GM23338 (cell line): ENCODE measurements at regions not wholly inside any gene's neighbourhood (a gene's known extent, or its start where the extent isn't known, plus 50 kb on each side); places are given as distances from the start of the nearest gene placed in this dataset.

Experiments
- ATAC-seq: fragments of 200-7000 bp; cut with Tn5 transposase; 3 replicates; pipeline ENCODE4 v1.9.1; 2020
- DNase-seq: peaks from one replicate; pipeline ENCODE4 v3.0.0-alpha.2; 2015; ENCODE audit warnings: low spot score
- H2AFZ ChIP-seq: fragments of 200-600 bp; sonication (generic); 2 replicates; pipeline ENCODE4 v1.8.0; 2016; ENCODE audit warnings: antibody characterized with exemption, mild to moderate bottlenecking, moderate library complexity
- H3F3A ChIP-seq: fragments of 200-600 bp; sonication (generic); replicated peaks from 2 replicates; pipeline ENCODE4 v1.8.0; 2017; ENCODE audit warnings: antibody characterized with exemption, mixed run types, low read depth
- H3K27ac ChIP-seq: fragments of 200-600 bp; sonication (generic); 2 replicates; pipeline ENCODE4 v1.6.1; 2016; ENCODE audit warnings: low read depth
- H3K27me3 ChIP-seq: fragments of 200-600 bp; sonication (generic); 2 replicates; pipeline ENCODE4 v1.8.0; 2016; ENCODE audit warnings: mild to moderate bottlenecking, mixed run types, moderate library complexity; ENCODE audit not compliant: insufficient read depth
- H3K36me3 ChIP-seq: fragments of 200-600 bp; sonication (generic); 2 replicates; pipeline ENCODE4 v1.8.0; 2016; ENCODE audit warnings: mild to moderate bottlenecking; ENCODE audit not compliant: insufficient read depth
- H3K4me1 ChIP-seq: fragments of 200-600 bp; sonication (generic); 2 replicates; pipeline ENCODE4 v1.8.0; 2016; ENCODE audit warnings: mild to moderate bottlenecking, moderate library complexity; ENCODE audit not compliant: insufficient read depth
- H3K4me2 ChIP-seq: fragments of 200-600 bp; sonication (generic); 2 replicates; pipeline ENCODE4 v1.7.1; 2017; ENCODE audit warnings: mixed run types
- H3K4me3 ChIP-seq: fragments of 200-600 bp; sonication (generic); 2 replicates; pipeline ENCODE4 v1.6.1; 2016; ENCODE audit warnings: mixed run types
- H3K79me2 ChIP-seq: fragments of 200-600 bp; sonication (generic); replicated peaks from 2 replicates; pipeline ENCODE4 v1.8.0; 2017; ENCODE audit warnings: mild to moderate bottlenecking; ENCODE audit not compliant: insufficient read depth
- H3K9me2 ChIP-seq: fragments of 200-600 bp; sonication (generic); 2 replicates; pipeline ENCODE4 v1.8.0; 2017; ENCODE audit not compliant: insufficient read depth
- H4K20me1 ChIP-seq: fragments of 200-600 bp; sonication (generic); replicated peaks from 2 replicates; pipeline ENCODE4 v1.8.0; 2017; ENCODE audit warnings: mild to moderate bottlenecking; ENCODE audit not compliant: insufficient read depth
- H3K27ac Mint-ChIP-seq: 2 replicates; pipeline ENCODE4 v1.8.0; 2020; ENCODE audit warnings: inconsistent platforms, mild to moderate bottlenecking, moderate library complexity, mixed read lengths
- H3K27me3 Mint-ChIP-seq: 3 replicates; pipeline ENCODE4 v1.8.0; 2022; ENCODE audit warnings: low read depth, mild to moderate bottlenecking, moderate library complexity, mixed read lengths, inconsistent platforms; ENCODE audit not compliant: insufficient read depth, poor library complexity
- H3K36me3 Mint-ChIP-seq: 3 replicates; pipeline ENCODE4 v1.8.0; 2021; ENCODE audit warnings: low read depth, mild to moderate bottlenecking, inconsistent platforms, moderate library complexity, mixed read lengths
- H3K4me1 Mint-ChIP-seq: 3 replicates; pipeline ENCODE4 v1.8.0; 2020; ENCODE audit warnings: mild to moderate bottlenecking, inconsistent platforms, mixed read lengths
- H3K4me3 Mint-ChIP-seq: 3 replicates; pipeline ENCODE4 v1.8.0; 2021; ENCODE audit warnings: moderate library complexity, mild to moderate bottlenecking, inconsistent platforms, mixed read lengths
- H3K9me3 Mint-ChIP-seq: 3 replicates; pipeline ENCODE4 v1.8.0; 2020; ENCODE audit warnings: moderate library complexity, mild to moderate bottlenecking, inconsistent platforms, mixed read lengths
- CREB1 ChIP-seq: fragments of 250-450 bp; sonication (Bioruptor Pico); IDR thresholded peaks from 2 replicates; pipeline ENCODE4 v1.5.0; 2020; ENCODE audit warnings: low read depth, mild to moderate bottlenecking, moderate library complexity
- EZH2 ChIP-seq: fragments of 200-600 bp; sonication (generic); IDR thresholded peaks from one replicate; pipeline ENCODE4 v1.8.0; 2017; ENCODE audit warnings: antibody characterized with exemption, mild to moderate bottlenecking, low read depth; ENCODE audit not compliant: unreplicated experiment
- EZH2phosphoT487 ChIP-seq: fragments of 200-600 bp; sonication (generic); IDR thresholded peaks from one replicate; pipeline ENCODE4 v1.8.1; 2018; ENCODE audit warnings: antibody characterized with exemption; ENCODE audit not compliant: unreplicated experiment
- JUNB ChIP-seq: IDR thresholded peaks from one replicate; pipeline ENCODE4 v1.6.1; 2016; ENCODE audit warnings: antibody characterized with exemption; ENCODE audit not compliant: unreplicated experiment
- NANOG ChIP-seq: IDR thresholded peaks from 2 replicates; pipeline ENCODE4 v1.6.1; 2016; ENCODE audit warnings: antibody characterized with exemption, borderline replicate concordance
- POLR2AphosphoS5 ChIP-seq: IDR thresholded peaks from 2 replicates; pipeline ENCODE4 v1.6.1; 2016; ENCODE audit warnings: antibody characterized with exemption, low read depth
- STAT1 ChIP-seq: IDR thresholded peaks from one replicate; pipeline ENCODE4 v1.6.1; 2016; ENCODE audit warnings: antibody characterized with exemption; ENCODE audit not compliant: unreplicated experiment
- ZNF114 ChIP-seq: fragments of 250-450 bp; sonication (Bioruptor Pico); IDR thresholded peaks from 2 replicates; pipeline ENCODE4 v1.5.0; 2020; ENCODE audit warnings: mild to moderate bottlenecking, moderate library complexity
- ZNF331 ChIP-seq: fragments of 250-450 bp; sonication (Bioruptor Pico); IDR thresholded peaks from 2 replicates; pipeline ENCODE4 v1.5.0; 2020; ENCODE audit warnings: low read depth, mild to moderate bottlenecking, moderate library complexity
- TF ChIP-seq, protein P1 (sequence below): fragments of 250-450 bp; sonication (Bioruptor Pico); IDR thresholded peaks from 2 replicates; pipeline ENCODE4 v1.5.0; 2020; ENCODE audit warnings: mild to moderate bottlenecking, moderate library complexity
- TF ChIP-seq, protein P2 (sequence below): IDR thresholded peaks from one replicate; pipeline ENCODE4 v1.6.1; 2018; ENCODE audit warnings: antibody characterized with exemption; ENCODE audit not compliant: unreplicated experiment
- TF ChIP-seq, protein P3 (sequence below), 2 experiments: fragments of 200-600 bp in 1 of 2; sonication (generic) in 1 of 2; conservative IDR thresholded peaks; 2 replicates each; pipeline versions ENCODE4 v1.5.1 to v1.6.1; 2016 to 2017; ENCODE audit warnings: antibody characterized with exemption in 2 of 2, low read depth in 2 of 2, mild to moderate bottlenecking in 2 of 2, moderate library complexity in 1 of 2
- TF ChIP-seq, protein P4 (sequence below): IDR thresholded peaks from 2 replicates; pipeline ENCODE4 v1.6.1; 2016; ENCODE audit warnings: antibody characterized with exemption

DNA sequence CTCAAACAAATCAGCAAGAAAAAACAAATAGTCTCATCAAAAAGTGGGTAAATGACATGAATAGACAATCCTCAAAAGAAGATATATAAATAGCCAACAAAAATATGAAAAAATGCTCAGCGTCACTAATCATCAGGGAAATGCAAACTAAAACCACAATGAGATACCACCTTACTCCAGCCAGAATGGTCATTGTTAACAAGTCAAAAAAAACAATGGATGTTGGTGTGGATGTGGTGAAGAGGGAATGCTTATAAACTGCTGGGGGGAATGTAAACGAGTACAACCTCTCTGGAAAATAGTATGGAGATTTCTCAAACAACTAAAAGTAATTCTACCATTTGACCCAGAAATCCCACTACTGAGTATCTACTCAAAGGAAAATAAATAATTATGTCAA is 239.2 kb upstream of the RFC3 start:
- H3K36me3 Mint-ChIP-seq: no peaks in the 10 kb centered on the region
- no peak for ATAC-seq
- peaks cover 4% of the 10 kb centered on the region; the same call in 1 of the 3 replicates for H3K4me1 Mint-ChIP-seq
- no peak overlapping the region for H3K4me2 ChIP-seq
- no peak for DNase-seq
- no peaks in the 10 kb centered on the region for H3K27me3 Mint-ChIP-seq
- no peaks in the 10 kb centered on the region for H3K27me3 ChIP-seq
- TF ChIP-seq POLR2AphosphoS5 (no peak), CREB1 (CRISPR knock-in tag) (no peak), ZNF114 (CRISPR knock-in tag) (no peak), NANOG (no peak), JUNB (no peak), EZH2 (no peak), ZNF331 (no peak), STAT1 (no peak), EZH2phosphoT487 (no peak)
- TF ChIP-seq, protein P1, sequence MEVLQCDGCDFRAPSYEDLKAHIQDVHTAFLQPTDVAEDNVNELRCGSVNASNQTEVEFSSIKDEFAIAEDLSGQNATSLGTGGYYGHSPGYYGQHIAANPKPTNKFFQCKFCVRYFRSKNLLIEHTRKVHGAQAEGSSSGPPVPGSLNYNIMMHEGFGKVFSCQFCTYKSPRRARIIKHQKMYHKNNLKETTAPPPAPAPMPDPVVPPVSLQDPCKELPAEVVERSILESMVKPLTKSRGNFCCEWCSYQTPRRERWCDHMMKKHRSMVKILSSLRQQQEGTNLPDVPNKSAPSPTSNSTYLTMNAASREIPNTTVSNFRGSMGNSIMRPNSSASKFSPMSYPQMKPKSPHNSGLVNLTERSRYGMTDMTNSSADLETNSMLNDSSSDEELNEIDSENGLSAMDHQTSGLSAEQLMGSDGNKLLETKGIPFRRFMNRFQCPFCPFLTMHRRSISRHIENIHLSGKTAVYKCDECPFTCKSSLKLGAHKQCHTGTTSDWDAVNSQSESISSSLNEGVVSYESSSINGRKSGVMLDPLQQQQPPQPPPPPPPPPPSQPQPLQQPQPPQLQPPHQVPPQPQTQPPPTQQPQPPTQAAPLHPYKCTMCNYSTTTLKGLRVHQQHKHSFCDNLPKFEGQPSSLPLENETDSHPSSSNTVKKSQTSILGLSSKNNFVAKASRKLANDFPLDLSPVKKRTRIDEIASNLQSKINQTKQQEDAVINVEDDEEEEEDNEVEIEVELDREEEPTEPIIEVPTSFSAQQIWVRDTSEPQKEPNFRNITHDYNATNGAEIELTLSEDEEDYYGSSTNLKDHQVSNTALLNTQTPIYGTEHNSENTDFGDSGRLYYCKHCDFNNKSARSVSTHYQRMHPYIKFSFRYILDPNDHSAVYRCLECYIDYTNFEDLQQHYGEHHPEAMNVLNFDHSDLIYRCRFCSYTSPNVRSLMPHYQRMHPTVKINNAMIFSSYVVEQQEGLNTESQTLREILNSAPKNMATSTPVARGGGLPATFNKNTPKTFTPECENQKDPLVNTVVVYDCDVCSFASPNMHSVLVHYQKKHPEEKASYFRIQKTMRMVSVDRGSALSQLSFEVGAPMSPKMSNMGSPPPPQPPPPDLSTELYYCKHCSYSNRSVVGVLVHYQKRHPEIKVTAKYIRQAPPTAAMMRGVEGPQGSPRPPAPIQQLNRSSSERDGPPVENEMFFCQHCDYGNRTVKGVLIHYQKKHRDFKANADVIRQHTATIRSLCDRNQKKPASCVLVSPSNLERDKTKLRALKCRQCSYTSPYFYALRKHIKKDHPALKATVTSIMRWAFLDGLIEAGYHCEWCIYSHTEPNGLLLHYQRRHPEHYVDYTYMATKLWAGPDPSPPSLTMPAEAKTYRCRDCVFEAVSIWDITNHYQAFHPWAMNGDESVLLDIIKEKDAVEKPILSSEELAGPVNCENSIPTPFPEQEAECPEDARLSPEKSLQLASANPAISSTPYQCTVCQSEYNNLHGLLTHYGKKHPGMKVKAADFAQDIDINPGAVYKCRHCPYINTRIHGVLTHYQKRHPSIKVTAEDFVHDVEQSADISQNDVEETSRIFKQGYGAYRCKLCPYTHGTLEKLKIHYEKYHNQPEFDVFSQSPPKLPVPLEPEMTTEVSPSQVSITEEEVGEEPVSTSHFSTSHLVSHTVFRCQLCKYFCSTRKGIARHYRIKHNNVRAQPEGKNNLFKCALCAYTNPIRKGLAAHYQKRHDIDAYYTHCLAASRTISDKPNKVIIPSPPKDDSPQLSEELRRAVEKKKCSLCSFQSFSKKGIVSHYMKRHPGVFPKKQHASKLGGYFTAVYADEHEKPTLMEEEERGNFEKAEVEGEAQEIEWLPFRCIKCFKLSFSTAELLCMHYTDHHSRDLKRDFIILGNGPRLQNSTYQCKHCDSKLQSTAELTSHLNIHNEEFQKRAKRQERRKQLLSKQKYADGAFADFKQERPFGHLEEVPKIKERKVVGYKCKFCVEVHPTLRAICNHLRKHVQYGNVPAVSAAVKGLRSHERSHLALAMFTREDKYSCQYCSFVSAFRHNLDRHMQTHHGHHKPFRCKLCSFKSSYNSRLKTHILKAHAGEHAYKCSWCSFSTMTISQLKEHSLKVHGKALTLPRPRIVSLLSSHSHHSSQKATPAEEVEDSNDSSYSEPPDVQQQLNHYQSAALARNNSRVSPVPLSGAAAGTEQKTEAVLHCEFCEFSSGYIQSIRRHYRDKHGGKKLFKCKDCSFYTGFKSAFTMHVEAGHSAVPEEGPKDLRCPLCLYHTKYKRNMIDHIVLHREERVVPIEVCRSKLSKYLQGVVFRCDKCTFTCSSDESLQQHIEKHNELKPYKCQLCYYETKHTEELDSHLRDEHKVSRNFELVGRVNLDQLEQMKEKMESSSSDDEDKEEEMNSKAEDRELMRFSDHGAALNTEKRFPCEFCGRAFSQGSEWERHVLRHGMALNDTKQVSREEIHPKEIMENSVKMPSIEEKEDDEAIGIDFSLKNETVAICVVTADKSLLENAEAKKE: no peak
- TF ChIP-seq, protein P2, sequence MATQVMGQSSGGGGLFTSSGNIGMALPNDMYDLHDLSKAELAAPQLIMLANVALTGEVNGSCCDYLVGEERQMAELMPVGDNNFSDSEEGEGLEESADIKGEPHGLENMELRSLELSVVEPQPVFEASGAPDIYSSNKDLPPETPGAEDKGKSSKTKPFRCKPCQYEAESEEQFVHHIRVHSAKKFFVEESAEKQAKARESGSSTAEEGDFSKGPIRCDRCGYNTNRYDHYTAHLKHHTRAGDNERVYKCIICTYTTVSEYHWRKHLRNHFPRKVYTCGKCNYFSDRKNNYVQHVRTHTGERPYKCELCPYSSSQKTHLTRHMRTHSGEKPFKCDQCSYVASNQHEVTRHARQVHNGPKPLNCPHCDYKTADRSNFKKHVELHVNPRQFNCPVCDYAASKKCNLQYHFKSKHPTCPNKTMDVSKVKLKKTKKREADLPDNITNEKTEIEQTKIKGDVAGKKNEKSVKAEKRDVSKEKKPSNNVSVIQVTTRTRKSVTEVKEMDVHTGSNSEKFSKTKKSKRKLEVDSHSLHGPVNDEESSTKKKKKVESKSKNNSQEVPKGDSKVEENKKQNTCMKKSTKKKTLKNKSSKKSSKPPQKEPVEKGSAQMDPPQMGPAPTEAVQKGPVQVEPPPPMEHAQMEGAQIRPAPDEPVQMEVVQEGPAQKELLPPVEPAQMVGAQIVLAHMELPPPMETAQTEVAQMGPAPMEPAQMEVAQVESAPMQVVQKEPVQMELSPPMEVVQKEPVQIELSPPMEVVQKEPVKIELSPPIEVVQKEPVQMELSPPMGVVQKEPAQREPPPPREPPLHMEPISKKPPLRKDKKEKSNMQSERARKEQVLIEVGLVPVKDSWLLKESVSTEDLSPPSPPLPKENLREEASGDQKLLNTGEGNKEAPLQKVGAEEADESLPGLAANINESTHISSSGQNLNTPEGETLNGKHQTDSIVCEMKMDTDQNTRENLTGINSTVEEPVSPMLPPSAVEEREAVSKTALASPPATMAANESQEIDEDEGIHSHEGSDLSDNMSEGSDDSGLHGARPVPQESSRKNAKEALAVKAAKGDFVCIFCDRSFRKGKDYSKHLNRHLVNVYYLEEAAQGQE: no peak
- TF ChIP-seq, protein P3, sequence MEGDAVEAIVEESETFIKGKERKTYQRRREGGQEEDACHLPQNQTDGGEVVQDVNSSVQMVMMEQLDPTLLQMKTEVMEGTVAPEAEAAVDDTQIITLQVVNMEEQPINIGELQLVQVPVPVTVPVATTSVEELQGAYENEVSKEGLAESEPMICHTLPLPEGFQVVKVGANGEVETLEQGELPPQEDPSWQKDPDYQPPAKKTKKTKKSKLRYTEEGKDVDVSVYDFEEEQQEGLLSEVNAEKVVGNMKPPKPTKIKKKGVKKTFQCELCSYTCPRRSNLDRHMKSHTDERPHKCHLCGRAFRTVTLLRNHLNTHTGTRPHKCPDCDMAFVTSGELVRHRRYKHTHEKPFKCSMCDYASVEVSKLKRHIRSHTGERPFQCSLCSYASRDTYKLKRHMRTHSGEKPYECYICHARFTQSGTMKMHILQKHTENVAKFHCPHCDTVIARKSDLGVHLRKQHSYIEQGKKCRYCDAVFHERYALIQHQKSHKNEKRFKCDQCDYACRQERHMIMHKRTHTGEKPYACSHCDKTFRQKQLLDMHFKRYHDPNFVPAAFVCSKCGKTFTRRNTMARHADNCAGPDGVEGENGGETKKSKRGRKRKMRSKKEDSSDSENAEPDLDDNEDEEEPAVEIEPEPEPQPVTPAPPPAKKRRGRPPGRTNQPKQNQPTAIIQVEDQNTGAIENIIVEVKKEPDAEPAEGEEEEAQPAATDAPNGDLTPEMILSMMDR (conservative IDR thresholded peaks at IDR 0.05; ENCODE audit: low read depth in 2 of 2): no peak
- TF ChIP-seq, protein P4, sequence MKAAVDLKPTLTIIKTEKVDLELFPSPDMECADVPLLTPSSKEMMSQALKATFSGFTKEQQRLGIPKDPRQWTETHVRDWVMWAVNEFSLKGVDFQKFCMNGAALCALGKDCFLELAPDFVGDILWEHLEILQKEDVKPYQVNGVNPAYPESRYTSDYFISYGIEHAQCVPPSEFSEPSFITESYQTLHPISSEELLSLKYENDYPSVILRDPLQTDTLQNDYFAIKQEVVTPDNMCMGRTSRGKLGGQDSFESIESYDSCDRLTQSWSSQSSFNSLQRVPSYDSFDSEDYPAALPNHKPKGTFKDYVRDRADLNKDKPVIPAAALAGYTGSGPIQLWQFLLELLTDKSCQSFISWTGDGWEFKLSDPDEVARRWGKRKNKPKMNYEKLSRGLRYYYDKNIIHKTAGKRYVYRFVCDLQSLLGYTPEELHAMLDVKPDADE: no peak
- H3K79me2 ChIP-seq: no peaks in the 10 kb centered on the region
- no peaks in the 10 kb centered on the region for H3K36me3 ChIP-seq
- no peaks in the 10 kb centered on the region for H4K20me1 ChIP-seq
- no peak overlapping the region for H2AFZ ChIP-seq
- H3K4me3 Mint-ChIP-seq: no peak overlapping the region
- H3K9me3 Mint-ChIP-seq: no peaks in the 10 kb centered on the region
- H3K4me3 ChIP-seq: no peak overlapping the region
- no peak overlapping the region for H3K27ac ChIP-seq
- H3K9me2 ChIP-seq: no peaks in the 10 kb centered on the region
- H3K4me1 ChIP-seq: no peaks in the 10 kb centered on the region
- no peak overlapping the region for H3K27ac Mint-ChIP-seq
- H3F3A ChIP-seq: no peaks in the 10 kb centered on the region
